Glutamatergic neuron (in vitro differentiated cells): ENCODE measurements at regions not wholly inside any gene's neighbourhood (a gene's known extent, or its start where the extent isn't known, plus 50 kb on each side); places are given as distances from the start of the nearest gene placed in this dataset.
"Not testable (repeated sequence)": the region's sequence is repeated elsewhere in the genome, so short reads cannot be mapped to it uniquely, and the experiment has no call there.

Source experiments
- DNase-seq: peaks from one replicate; pipeline ENCODE4 v3.0.0; 2022
- H3K27ac Mint-ChIP-seq: one replicate; pipeline ENCODE4 v1.8.0; 2020; ENCODE audit warnings: mild to moderate bottlenecking, mixed read lengths, inconsistent platforms; ENCODE audit not compliant: unreplicated experiment
- H3K27me3 Mint-ChIP-seq: one replicate; pipeline ENCODE4 v1.8.0; 2020; ENCODE audit warnings: mild to moderate bottlenecking, moderate library complexity, mixed read lengths, inconsistent platforms; ENCODE audit not compliant: unreplicated experiment
- H3K36me3 Mint-ChIP-seq: one replicate; pipeline ENCODE4 v1.8.0; 2020; ENCODE audit warnings: mild to moderate bottlenecking, mixed read lengths, inconsistent platforms; ENCODE audit not compliant: unreplicated experiment
- H3K4me1 Mint-ChIP-seq: one replicate; pipeline ENCODE4 v1.8.0; 2020; ENCODE audit warnings: mild to moderate bottlenecking, low read depth, mixed read lengths, inconsistent platforms; ENCODE audit not compliant: unreplicated experiment
- H3K4me3 Mint-ChIP-seq: one replicate; pipeline ENCODE4 v1.8.0; 2020; ENCODE audit warnings: mild to moderate bottlenecking, mixed read lengths, inconsistent platforms; ENCODE audit not compliant: unreplicated experiment
- H3K9me3 Mint-ChIP-seq: one replicate; pipeline ENCODE4 v1.8.0; 2020; ENCODE audit warnings: mild to moderate bottlenecking, moderate library complexity, mixed read lengths, inconsistent platforms; ENCODE audit not compliant: unreplicated experiment
- CTCF ChIP-seq: fragments of 200-600 bp; sonication (generic); IDR thresholded peaks from one replicate; pipeline ENCODE4 v1.5.0; 2021; ENCODE audit not compliant: partially characterized antibody, unreplicated experiment

GRCh38 chr18:54662986-54663385 lies 71.9 kb downstream of the DYNAP start:
- no peak for TF ChIP-seq CTCF
- Mint-ChIP-seq H3K27ac (no peak overlapping the region), H3K9me3 (peaks cover 2% of the 10 kb centered on the region), H3K36me3 (no peaks in the 10 kb centered on the region), H3K4me1 (no peaks in the 10 kb centered on the region), H3K27me3 (no peaks in the 10 kb centered on the region), H3K4me3 (no peak overlapping the region)
- no peak for DNase-seq

GRCh38 chr18:54669701-54670100 lies 78.7 kb downstream of the DYNAP start:
- H3K9me3 Mint-ChIP-seq, H3K4me1 Mint-ChIP-seq, H3K27me3 Mint-ChIP-seq, H3K36me3 Mint-ChIP-seq, DNase-seq, H3K4me3 Mint-ChIP-seq, H3K27ac Mint-ChIP-seq: not testable (repeated sequence)

- Mint-ChIP-seq H3K27me3 (no peaks in the 10 kb centered on the region), H3K4me1 (no peaks in the 10 kb centered on the region), H3K4me3 (no peak overlapping the region), H3K36me3 (no peaks in the 10 kb centered on the region), H3K9me3 (peaks cover 2% of the 10 kb centered on the region), H3K27ac (no peak overlapping the region)
- no peak for DNase-seq
- peak; percentile 84 for TF ChIP-seq CTCF
Measured at GRCh38 chr18:54671291-54671881, 80.3 kb downstream of the DYNAP start.

GRCh38 chr18:54672109-54672508 lies 81.1 kb downstream of the DYNAP start:
- Mint-ChIP-seq H3K4me1 (no peaks in the 10 kb centered on the region), H3K9me3 (peaks cover 2% of the 10 kb centered on the region), H3K36me3 (no peaks in the 10 kb centered on the region), H3K4me3 (no peak overlapping the region), H3K27me3 (no peaks in the 10 kb centered on the region), H3K27ac (no peak overlapping the region)
- DNase-seq = no peak
- TF ChIP-seq CTCF = no peak

- Mint-ChIP-seq H3K4me3 (no peak overlapping the region), H3K27ac (no peak overlapping the region), H3K4me1 (no peaks in the 10 kb centered on the region), H3K9me3 (no peaks in the 10 kb centered on the region), H3K36me3 (no peaks in the 10 kb centered on the region), H3K27me3 (no peaks in the 10 kb centered on the region)
- no peak for DNase-seq
- TF ChIP-seq CTCF = no peak
Measured at GRCh38 chr18:54672846-54673475, 81.9 kb downstream of the DYNAP start.
